Tibial nerve (tissue), 4 donors: ENCODE measurements at regions not wholly inside any gene's neighbourhood (a gene's known extent, or its start where the extent isn't known, plus 50 kb on each side); places are given as distances from the start of the nearest gene placed in this dataset.

ENCODE experiments used
- DNase-seq, 2 donors: peaks; one replicate each; pipeline ENCODE4 v3.0.0-alpha.2; 2019; ENCODE audit warnings: low spot score in 2 of 2
- H3K27ac ChIP-seq, 4 donors: fragments of 200-600 bp; sonication (generic) in 3 of 4; one replicate each; pipeline ENCODE4 v1.5.1; 2017 to 2019; ENCODE audit warnings: mild to moderate bottlenecking in 1 of 4
- H3K27me3 ChIP-seq, 2 donors: fragments of 200-600 bp; sonication (generic) in 1 of 2; one replicate each; pipeline versions ENCODE4 v1.5.1 to v1.6.0; 2017 to 2019
- H3K36me3 ChIP-seq, 3 donors: fragments of 200-600 bp; sonication (generic); one replicate each; pipeline ENCODE4 v1.5.1; 2018 to 2019
- H3K4me1 ChIP-seq, 4 donors: fragments of 200-600 bp; sonication (generic) in 3 of 4; one replicate each; pipeline ENCODE4 v1.5.1; 2017 to 2019
- H3K4me3 ChIP-seq, 4 donors: fragments of 200-600 bp; sonication (generic) in 3 of 4; one replicate each; pipeline ENCODE4 v1.5.1; 2017 to 2019; ENCODE audit warnings: mild to moderate bottlenecking in 1 of 4, moderate library complexity in 1 of 4
- H3K9me3 ChIP-seq, 4 donors: fragments of 200-600 bp; sonication (generic) in 3 of 4; one replicate each; pipeline ENCODE4 v1.5.1; 2017 to 2019
- EP300 ChIP-seq, 2 donors: sonication (generic); formaldehyde crosslinking; IDR thresholded peaks; one replicate each; pipeline ENCODE4 v1.6.1; 2017; ENCODE audit warnings: antibody characterized with exemption in 2 of 2, mild to moderate bottlenecking in 1 of 2
- POLR2A ChIP-seq, 2 donors: fragments of 450-650 bp; IDR thresholded peaks; one replicate each; pipeline ENCODE4 v1.6.1; 2017; ENCODE audit warnings: antibody characterized with exemption in 2 of 2, mild to moderate bottlenecking in 2 of 2, moderate library complexity in 2 of 2
- WGBS, 2 donors: methylation state at CpG; one replicate each; pipeline ENCODE4 v1.1.5; 2018; 5-methylcytosine and 5-hydroxymethylcytosine counted together
- TF ChIP-seq, protein P1 (sequence below), 5 experiments: fragments of 200-600 bp in 3 of 5; fragments of 450-650 bp in 2 of 5; sonication (generic) in 3 of 5; IDR thresholded peaks; one replicate each; pipeline ENCODE4 v1.5.1; 2016 to 2019; ENCODE audit warnings: antibody characterized with exemption in 5 of 5, mild to moderate bottlenecking in 3 of 5, moderate library complexity in 2 of 5

DNA sequence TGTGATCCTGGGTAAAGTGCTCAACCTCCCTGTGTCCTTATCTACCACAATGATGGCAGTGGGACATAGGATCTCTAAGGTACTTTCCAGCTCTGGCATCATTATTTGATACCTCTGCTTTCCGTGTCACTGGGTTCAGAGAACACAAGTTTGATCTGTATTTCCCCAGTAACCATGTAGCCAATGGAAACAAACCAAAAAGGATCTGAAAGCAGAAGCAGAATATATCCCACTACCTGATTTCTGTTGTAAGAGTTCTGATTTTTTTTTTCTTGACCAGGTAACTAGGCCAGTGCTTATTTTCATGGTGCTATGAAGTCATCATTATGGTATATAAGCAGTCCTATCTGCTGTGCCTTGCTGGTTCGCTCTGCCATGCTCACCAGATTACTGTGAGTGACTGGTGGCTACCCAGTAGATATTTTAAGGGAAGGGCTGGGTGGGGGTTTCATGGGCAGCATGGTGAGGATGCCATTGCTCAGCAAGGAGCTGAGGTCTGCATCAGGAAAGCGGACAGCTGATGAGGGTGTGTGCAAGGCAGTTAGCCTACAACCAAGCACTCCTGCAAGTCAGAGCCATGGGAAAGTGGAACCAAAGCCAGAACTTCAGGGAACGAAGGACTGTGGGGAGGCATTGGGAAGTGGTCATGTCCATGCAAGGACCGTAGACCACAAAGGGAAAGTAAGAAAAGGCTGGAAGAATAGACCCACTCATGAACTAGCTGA is 104.9 kb upstream of the EDEM3 start:
- no peak overlapping the region for H3K27ac ChIP-seq

DNA sequence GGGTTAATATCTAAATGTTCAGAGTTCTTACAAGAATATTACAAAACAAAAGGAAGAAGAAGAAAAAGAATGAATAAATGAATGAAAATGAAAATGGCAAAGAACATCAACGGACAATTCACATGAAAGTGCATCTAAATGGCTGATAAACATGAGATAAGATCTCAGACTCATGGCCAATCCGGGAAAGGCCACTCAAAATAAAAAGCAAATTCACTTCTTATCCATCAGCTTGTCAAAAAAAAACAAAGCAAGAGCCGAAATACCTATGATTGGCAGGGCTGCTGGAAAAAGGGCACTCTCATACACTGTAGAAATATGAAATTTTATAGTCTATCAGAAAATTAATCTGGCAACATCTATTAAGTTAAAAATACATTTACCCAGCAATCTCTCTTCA is 103.6 kb upstream of the EDEM3 start:
- 83 to 88% methylated on average over 3 of the region's 3 CpGs for WGBS, 2 donors
- Histone ChIP-seq H3K4me1 (peaks cover 0 to 8% (median 0%) of the 10 kb centered on the region in 4 donors), H3K27me3 (no peaks in the 10 kb centered on the region), H3K4me3 (no peak overlapping the region), H3K27ac (no peak overlapping the region), H3K36me3 (no peaks in the 10 kb centered on the region), H3K9me3 (no peaks in the 10 kb centered on the region)
- TF ChIP-seq, protein P1, sequence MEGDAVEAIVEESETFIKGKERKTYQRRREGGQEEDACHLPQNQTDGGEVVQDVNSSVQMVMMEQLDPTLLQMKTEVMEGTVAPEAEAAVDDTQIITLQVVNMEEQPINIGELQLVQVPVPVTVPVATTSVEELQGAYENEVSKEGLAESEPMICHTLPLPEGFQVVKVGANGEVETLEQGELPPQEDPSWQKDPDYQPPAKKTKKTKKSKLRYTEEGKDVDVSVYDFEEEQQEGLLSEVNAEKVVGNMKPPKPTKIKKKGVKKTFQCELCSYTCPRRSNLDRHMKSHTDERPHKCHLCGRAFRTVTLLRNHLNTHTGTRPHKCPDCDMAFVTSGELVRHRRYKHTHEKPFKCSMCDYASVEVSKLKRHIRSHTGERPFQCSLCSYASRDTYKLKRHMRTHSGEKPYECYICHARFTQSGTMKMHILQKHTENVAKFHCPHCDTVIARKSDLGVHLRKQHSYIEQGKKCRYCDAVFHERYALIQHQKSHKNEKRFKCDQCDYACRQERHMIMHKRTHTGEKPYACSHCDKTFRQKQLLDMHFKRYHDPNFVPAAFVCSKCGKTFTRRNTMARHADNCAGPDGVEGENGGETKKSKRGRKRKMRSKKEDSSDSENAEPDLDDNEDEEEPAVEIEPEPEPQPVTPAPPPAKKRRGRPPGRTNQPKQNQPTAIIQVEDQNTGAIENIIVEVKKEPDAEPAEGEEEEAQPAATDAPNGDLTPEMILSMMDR (IDR thresholded peaks at IDR 0.05), result no peak
- no peak for TF ChIP-seq POLR2A (IDR thresholded peaks at IDR 0.05)
- TF ChIP-seq EP300 (IDR thresholded peaks at IDR 0.05), result no peak
- no peak for DNase-seq

More for the DNA sequence above, 104.9 kb upstream of the EDEM3 start:
- no peak for DNase-seq
- 86 to 93% methylated on average over 5 of the region's 5 CpGs for WGBS, 2 donors
- Histone ChIP-seq H3K4me3 (no peak overlapping the region), H3K9me3 (no peaks in the 10 kb centered on the region), H3K36me3 (no peaks in the 10 kb centered on the region), H3K4me1 (peaks cover 0 to 8% (median 0%) of the 10 kb centered on the region in 4 donors), H3K27me3 (no peaks in the 10 kb centered on the region)
- TF ChIP-seq, protein P1 (IDR thresholded peaks at IDR 0.05), result no peak
- TF ChIP-seq EP300 (IDR thresholded peaks at IDR 0.05) (no peak), POLR2A (IDR thresholded peaks at IDR 0.05) (no peak)

DNA sequence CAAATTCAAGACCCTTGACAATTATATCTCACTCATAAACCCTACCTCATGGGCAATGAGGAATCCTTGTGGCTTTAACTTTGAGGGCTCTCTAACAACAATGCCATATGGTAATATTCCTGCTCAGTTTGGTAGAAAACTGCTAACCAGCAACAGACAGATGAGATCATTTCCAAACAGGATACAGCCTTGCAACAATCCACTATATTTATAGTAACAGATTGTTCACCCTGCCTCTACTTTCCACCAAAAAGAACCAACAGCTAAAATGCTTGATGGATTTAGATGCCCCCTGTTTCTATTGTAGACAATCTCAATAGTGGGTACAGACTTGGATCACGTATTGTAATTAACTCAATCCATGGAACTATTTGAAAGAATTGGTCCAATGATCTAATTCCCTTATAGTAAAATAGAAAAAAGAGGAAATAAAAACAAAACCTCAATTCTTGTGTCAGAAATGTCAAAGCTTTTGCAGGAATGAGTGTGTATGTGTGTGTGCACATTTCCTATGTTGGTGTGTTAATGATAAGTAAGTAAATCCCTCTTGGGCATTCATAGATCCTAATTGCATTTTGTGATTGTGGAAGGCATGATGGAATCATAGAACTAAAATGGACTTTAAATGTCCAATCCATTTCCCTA is 100.0 kb upstream of the EDEM3 start:
- H3K4me3 ChIP-seq, result no peak overlapping the region
- H3K9me3 ChIP-seq, result no peaks in the 10 kb centered on the region
- no peaks in the 10 kb centered on the region for H3K27me3 ChIP-seq
- 60 to 73% methylated on average over 1 of the region's 1 CpG for WGBS, 2 donors
- no peaks in the 10 kb centered on the region for H3K4me1 ChIP-seq
- DNase-seq, result no peak
- H3K27ac ChIP-seq, result no peak overlapping the region
- TF ChIP-seq POLR2A (IDR thresholded peaks at IDR 0.05), result no peak
- TF ChIP-seq, protein P1 (IDR thresholded peaks at IDR 0.05), result no peak
- TF ChIP-seq EP300 (IDR thresholded peaks at IDR 0.05), result no peak
- no peaks in the 10 kb centered on the region for H3K36me3 ChIP-seq

DNA sequence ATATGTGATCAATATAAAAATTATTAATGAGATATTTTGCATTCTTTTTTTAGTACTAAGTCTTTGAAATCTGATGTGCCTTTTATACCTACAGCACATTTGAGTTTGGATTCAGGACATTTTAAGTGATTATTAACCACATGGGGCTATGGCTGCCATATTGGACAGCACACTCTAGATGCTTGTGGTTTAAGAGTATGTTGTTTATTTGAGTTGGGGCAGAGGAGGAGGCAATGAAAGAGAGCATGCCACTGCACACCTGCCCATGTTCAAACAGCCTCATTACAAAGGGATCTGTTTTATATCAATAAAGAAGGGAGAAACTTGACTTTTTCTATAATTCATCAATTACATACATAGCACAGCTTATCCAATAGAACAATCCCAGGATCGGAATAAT is 99.4 kb upstream of the EDEM3 start:
- no peak overlapping the region for H3K4me3 ChIP-seq
- DNase-seq, result no peak
- H3K9me3 ChIP-seq, result no peaks in the 10 kb centered on the region
- H3K4me1 ChIP-seq, result no peaks in the 10 kb centered on the region
- no peaks in the 10 kb centered on the region for H3K27me3 ChIP-seq
- no peak overlapping the region for H3K27ac ChIP-seq
- no peaks in the 10 kb centered on the region for H3K36me3 ChIP-seq
- TF ChIP-seq POLR2A (IDR thresholded peaks at IDR 0.05), result no peak
- TF ChIP-seq, protein P1 (IDR thresholded peaks at IDR 0.05), result no peak
- TF ChIP-seq EP300 (IDR thresholded peaks at IDR 0.05), result no peak
- WGBS, 2 donors, result 94 to 98% methylated on average over 1 of the region's 1 CpG
